ENCODE measurements at regions not wholly inside any gene's neighbourhood (a gene's known extent, or its start where the extent isn't known, plus 50 kb on each side); places are given as distances from the start of the nearest gene placed in this dataset.
"Not testable (repeated sequence)": the region's sequence is repeated elsewhere in the genome, so short reads cannot be mapped to it uniquely, and the experiment has no call there.

- H2BK5ac ChIP-seq (ENCODE audit: low read length), result no peak overlapping the region
- H3K4me3 ChIP-seq (ENCODE audit: low read length in 2 of 2), result no peak overlapping the region
- no peak overlapping the region for H3K23ac ChIP-seq (ENCODE audit: low read depth, low read length, poor library complexity)
- H4K8ac ChIP-seq (ENCODE audit: low read depth, low read length), result no peak overlapping the region
- H2AK5ac ChIP-seq (ENCODE audit: low read depth, low read length), result no peak overlapping the region
- H2BK120ac ChIP-seq (ENCODE audit: low read depth, low read length), result no peak overlapping the region
- H3K4me2 ChIP-seq (ENCODE audit: insufficient read depth, low read length, poor library complexity, severe bottlenecking), result no peak overlapping the region
- no peak overlapping the region for H3K18ac ChIP-seq (ENCODE audit: low read length)
- no peaks in the 10 kb centered on the region for H3K79me1 ChIP-seq (ENCODE audit: low read depth, low read length)
- no peak overlapping the region for H2AFZ ChIP-seq (ENCODE audit: low read length)
- H3K9me3 ChIP-seq (replicated peaks in 1 of 2; ENCODE audit: control insufficient read depth in 2 of 2, insufficient read depth in 1 of 2, low read depth in 1 of 2, low read length in 2 of 2), result no peaks in the 10 kb centered on the region
- no peaks in the 10 kb centered on the region for H3K27me3 ChIP-seq (ENCODE audit: control insufficient read depth in 3 of 3, insufficient read depth in 3 of 3, low read depth in 1 of 3, low read length in 3 of 3)
- H3K27ac ChIP-seq (replicated peaks; ENCODE audit: low read length), result no peak overlapping the region
- no peak overlapping the region for H4K91ac ChIP-seq (ENCODE audit: low read depth, low read length, poor library complexity)
- no CpG with 5 or more reads among the region's 7 CpGs for WGBS, 2 donors (ENCODE audit: extremely low coverage in 2 of 2, insufficient read length in 2 of 2, insufficient replicate concordance in 1 of 2)
- no peak overlapping the region for H3K14ac ChIP-seq (ENCODE audit: low read length)
- DNase-seq (ENCODE audit: low spot score), result no peak
- no peak overlapping the region for H3K4ac ChIP-seq (ENCODE audit: low read length)
- H2BK15ac ChIP-seq (ENCODE audit: low read length), result no peak overlapping the region
- no peaks in the 10 kb centered on the region for H3K36me3 ChIP-seq (replicated peaks in 1 of 2; ENCODE audit: control insufficient read depth in 2 of 2, insufficient read depth in 2 of 2, low read length in 2 of 2)
- peaks cover 0 to 15% of the 10 kb centered on the region in 2 donors for H3K4me1 ChIP-seq (ENCODE audit: control insufficient read depth in 2 of 2, insufficient read depth in 1 of 2, low read depth in 1 of 2, low read length in 2 of 2)
- H3K9ac ChIP-seq (ENCODE audit: low read depth, low read length, poor library complexity), result no peak overlapping the region
- no peak overlapping the region for H2BK12ac ChIP-seq (ENCODE audit: low read length)
These were observed 96.1 kb upstream of the IFNG-AS1 start for GRCh38 chr12:67893022-67893580.

GRCh38 chr12:67900418-67900817 lies 88.8 kb upstream of the IFNG-AS1 start:
- H2BK5ac ChIP-seq (ENCODE audit: low read length); H2BK120ac ChIP-seq (ENCODE audit: low read depth, low read length); H2BK15ac ChIP-seq (ENCODE audit: low read length); H3K4me2 ChIP-seq (ENCODE audit: insufficient read depth, low read length, poor library complexity, severe bottlenecking); H3K18ac ChIP-seq (ENCODE audit: low read length); H2BK12ac ChIP-seq (ENCODE audit: low read length); H3K4ac ChIP-seq (ENCODE audit: low read length); H3K14ac ChIP-seq (ENCODE audit: low read length); DNase-seq (ENCODE audit: low spot score); H2AFZ ChIP-seq (ENCODE audit: low read length); H3K23ac ChIP-seq (ENCODE audit: low read depth, low read length, poor library complexity); H2AK5ac ChIP-seq (ENCODE audit: low read depth, low read length); H4K8ac ChIP-seq (ENCODE audit: low read depth, low read length); H4K91ac ChIP-seq (ENCODE audit: low read depth, low read length, poor library complexity); H3K36me3 ChIP-seq (replicated peaks in 1 of 2; ENCODE audit: control insufficient read depth in 2 of 2, insufficient read depth in 2 of 2, low read length in 2 of 2); H3K27me3 ChIP-seq (ENCODE audit: control insufficient read depth in 3 of 3, insufficient read depth in 3 of 3, low read depth in 1 of 3, low read length in 3 of 3); H3K4me3 ChIP-seq (ENCODE audit: low read length in 2 of 2); H3K9ac ChIP-seq (ENCODE audit: low read depth, low read length, poor library complexity); H3K79me1 ChIP-seq (ENCODE audit: low read depth, low read length); H3K27ac ChIP-seq (replicated peaks; ENCODE audit: low read length); H3K4me1 ChIP-seq (ENCODE audit: control insufficient read depth in 2 of 2, insufficient read depth in 1 of 2, low read depth in 1 of 2, low read length in 2 of 2); H3K9me3 ChIP-seq (replicated peaks in 1 of 2; ENCODE audit: control insufficient read depth in 2 of 2, insufficient read depth in 1 of 2, low read depth in 1 of 2, low read length in 2 of 2): not testable (repeated sequence)
- WGBS, 2 donors (ENCODE audit: extremely low coverage in 2 of 2, insufficient read length in 2 of 2, insufficient replicate concordance in 1 of 2), result no CpG with 5 or more reads among the region's 13 CpGs

- H3K4me1 ChIP-seq (ENCODE audit: control insufficient read depth in 2 of 2, insufficient read depth in 1 of 2, low read depth in 1 of 2, low read length in 2 of 2), result no peaks in the 10 kb centered on the region
- no peak overlapping the region for H2AK5ac ChIP-seq (ENCODE audit: low read depth, low read length)
- H2BK120ac ChIP-seq (ENCODE audit: low read depth, low read length), result no peak overlapping the region
- no CpG with 5 or more reads among the region's 4 CpGs for WGBS, 2 donors (ENCODE audit: extremely low coverage in 2 of 2, insufficient read length in 2 of 2, insufficient replicate concordance in 1 of 2)
- no peak overlapping the region for H3K18ac ChIP-seq (ENCODE audit: low read length)
- no peak overlapping the region for H4K8ac ChIP-seq (ENCODE audit: low read depth, low read length)
- no peak overlapping the region for H2BK15ac ChIP-seq (ENCODE audit: low read length)
- H3K9ac ChIP-seq (ENCODE audit: low read depth, low read length, poor library complexity), result no peak overlapping the region
- no peak for DNase-seq (ENCODE audit: low spot score)
- no peak overlapping the region for H3K23ac ChIP-seq (ENCODE audit: low read depth, low read length, poor library complexity)
- no peak overlapping the region for H3K4me3 ChIP-seq (ENCODE audit: low read length in 2 of 2)
- H2AFZ ChIP-seq (ENCODE audit: low read length), result no peak overlapping the region
- no peaks in the 10 kb centered on the region for H3K27me3 ChIP-seq (ENCODE audit: control insufficient read depth in 3 of 3, insufficient read depth in 3 of 3, low read depth in 1 of 3, low read length in 3 of 3)
- no peak overlapping the region for H3K27ac ChIP-seq (replicated peaks; ENCODE audit: low read length)
- H3K36me3 ChIP-seq (replicated peaks in 1 of 2; ENCODE audit: control insufficient read depth in 2 of 2, insufficient read depth in 2 of 2, low read length in 2 of 2), result no peaks in the 10 kb centered on the region
- H3K4ac ChIP-seq (ENCODE audit: low read length), result no peak overlapping the region
- H2BK5ac ChIP-seq (ENCODE audit: low read length), result no peak overlapping the region
- no peaks in the 10 kb centered on the region for H3K9me3 ChIP-seq (replicated peaks in 1 of 2; ENCODE audit: control insufficient read depth in 2 of 2, insufficient read depth in 1 of 2, low read depth in 1 of 2, low read length in 2 of 2)
- no peak overlapping the region for H2BK12ac ChIP-seq (ENCODE audit: low read length)
- no peak overlapping the region for H4K91ac ChIP-seq (ENCODE audit: low read depth, low read length, poor library complexity)
- H3K4me2 ChIP-seq (ENCODE audit: insufficient read depth, low read length, poor library complexity, severe bottlenecking), result no peak overlapping the region
- no peak overlapping the region for H3K14ac ChIP-seq (ENCODE audit: low read length)
- H3K79me1 ChIP-seq (ENCODE audit: low read depth, low read length), result no peaks in the 10 kb centered on the region
These were observed 80.1 kb upstream of the IFNG-AS1 start for GRCh38 chr12:67909091-67909531.

- no CpG with 5 or more reads among the region's 2 CpGs for WGBS, 2 donors (ENCODE audit: extremely low coverage in 2 of 2, insufficient read length in 2 of 2, insufficient replicate concordance in 1 of 2)
- no peak overlapping the region for H3K4me2 ChIP-seq (ENCODE audit: insufficient read depth, low read length, poor library complexity, severe bottlenecking)
- no peak overlapping the region for H2BK12ac ChIP-seq (ENCODE audit: low read length)
- H3K23ac ChIP-seq (ENCODE audit: low read depth, low read length, poor library complexity), result no peak overlapping the region
- no peak overlapping the region for H2BK15ac ChIP-seq (ENCODE audit: low read length)
- no peak overlapping the region for H3K14ac ChIP-seq (ENCODE audit: low read length)
- no peaks in the 10 kb centered on the region for H3K4me1 ChIP-seq (ENCODE audit: control insufficient read depth in 2 of 2, insufficient read depth in 1 of 2, low read depth in 1 of 2, low read length in 2 of 2)
- H3K9me3 ChIP-seq (replicated peaks in 1 of 2; ENCODE audit: control insufficient read depth in 2 of 2, insufficient read depth in 1 of 2, low read depth in 1 of 2, low read length in 2 of 2), result no peaks in the 10 kb centered on the region
- no peak overlapping the region for H2AK5ac ChIP-seq (ENCODE audit: low read depth, low read length)
- H3K27me3 ChIP-seq (ENCODE audit: control insufficient read depth in 3 of 3, insufficient read depth in 3 of 3, low read depth in 1 of 3, low read length in 3 of 3), result no peaks in the 10 kb centered on the region
- no peak for DNase-seq (ENCODE audit: low spot score)
- no peak overlapping the region for H3K4ac ChIP-seq (ENCODE audit: low read length)
- no peak overlapping the region for H4K8ac ChIP-seq (ENCODE audit: low read depth, low read length)
- no peak overlapping the region for H3K4me3 ChIP-seq (ENCODE audit: low read length in 2 of 2)
- H2BK5ac ChIP-seq (ENCODE audit: low read length), result no peak overlapping the region
- no peak overlapping the region for H2BK120ac ChIP-seq (ENCODE audit: low read depth, low read length)
- no peak overlapping the region for H2AFZ ChIP-seq (ENCODE audit: low read length)
- no peaks in the 10 kb centered on the region for H3K36me3 ChIP-seq (replicated peaks in 1 of 2; ENCODE audit: control insufficient read depth in 2 of 2, insufficient read depth in 2 of 2, low read length in 2 of 2)
- H3K9ac ChIP-seq (ENCODE audit: low read depth, low read length, poor library complexity), result no peak overlapping the region
- H4K91ac ChIP-seq (ENCODE audit: low read depth, low read length, poor library complexity), result no peak overlapping the region
- no peak overlapping the region for H3K18ac ChIP-seq (ENCODE audit: low read length)
- H3K27ac ChIP-seq (replicated peaks; ENCODE audit: low read length), result no peak overlapping the region
- no peaks in the 10 kb centered on the region for H3K79me1 ChIP-seq (ENCODE audit: low read depth, low read length)
These were observed 79.6 kb upstream of the IFNG-AS1 start for GRCh38 chr12:67909681-67910080.
